ENCODE measurements at regions not wholly inside any gene's neighbourhood (a gene's known extent, or its start where the extent isn't known, plus 50 kb on each side); places are given as distances from the start of the nearest gene placed in this dataset.

DNA sequence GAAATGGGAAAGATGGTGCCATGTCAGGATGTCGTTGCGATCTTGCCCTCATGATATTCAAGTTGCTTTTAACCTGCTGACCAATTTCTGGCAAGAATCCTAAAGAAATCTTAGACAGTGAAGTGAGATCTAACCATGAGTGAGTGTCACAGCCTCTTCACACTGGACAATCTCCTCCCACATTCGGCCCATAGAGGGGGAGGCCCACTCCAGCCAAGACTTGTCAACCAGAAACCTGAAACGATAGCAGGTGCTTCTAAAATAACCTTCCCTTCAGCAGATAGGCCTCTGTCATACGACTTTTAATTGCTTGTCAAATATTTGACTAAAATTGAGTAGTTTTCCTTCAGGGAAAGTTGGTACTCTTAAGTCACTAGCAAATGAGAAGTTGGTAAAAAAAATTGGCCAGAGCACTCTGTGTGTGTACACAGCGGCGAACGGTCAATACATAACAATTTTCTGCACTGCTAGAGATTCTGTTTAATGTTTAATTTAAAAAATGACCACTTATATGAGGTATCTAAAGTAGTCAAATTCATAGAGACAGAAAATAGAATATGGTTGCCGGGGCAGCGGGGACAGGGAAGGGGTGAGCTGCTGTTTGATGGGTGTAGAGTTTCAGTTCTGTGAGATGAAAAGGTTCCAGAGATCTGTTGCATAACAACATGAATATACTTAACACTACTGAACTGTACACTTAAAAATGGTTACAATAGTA, 110.2 kb downstream of the VAPA start:
- H3K4me3 ChIP-seq (ENCODE audit: low read depth, low read length), result no peak overlapping the region
- TF ChIP-seq, protein P1, sequence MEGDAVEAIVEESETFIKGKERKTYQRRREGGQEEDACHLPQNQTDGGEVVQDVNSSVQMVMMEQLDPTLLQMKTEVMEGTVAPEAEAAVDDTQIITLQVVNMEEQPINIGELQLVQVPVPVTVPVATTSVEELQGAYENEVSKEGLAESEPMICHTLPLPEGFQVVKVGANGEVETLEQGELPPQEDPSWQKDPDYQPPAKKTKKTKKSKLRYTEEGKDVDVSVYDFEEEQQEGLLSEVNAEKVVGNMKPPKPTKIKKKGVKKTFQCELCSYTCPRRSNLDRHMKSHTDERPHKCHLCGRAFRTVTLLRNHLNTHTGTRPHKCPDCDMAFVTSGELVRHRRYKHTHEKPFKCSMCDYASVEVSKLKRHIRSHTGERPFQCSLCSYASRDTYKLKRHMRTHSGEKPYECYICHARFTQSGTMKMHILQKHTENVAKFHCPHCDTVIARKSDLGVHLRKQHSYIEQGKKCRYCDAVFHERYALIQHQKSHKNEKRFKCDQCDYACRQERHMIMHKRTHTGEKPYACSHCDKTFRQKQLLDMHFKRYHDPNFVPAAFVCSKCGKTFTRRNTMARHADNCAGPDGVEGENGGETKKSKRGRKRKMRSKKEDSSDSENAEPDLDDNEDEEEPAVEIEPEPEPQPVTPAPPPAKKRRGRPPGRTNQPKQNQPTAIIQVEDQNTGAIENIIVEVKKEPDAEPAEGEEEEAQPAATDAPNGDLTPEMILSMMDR (conservative IDR thresholded peaks at IDR 0.05; ENCODE audit: low read depth, low read length), result no peak
- no peak for DNase-seq (ENCODE audit: low read depth)

DNA sequence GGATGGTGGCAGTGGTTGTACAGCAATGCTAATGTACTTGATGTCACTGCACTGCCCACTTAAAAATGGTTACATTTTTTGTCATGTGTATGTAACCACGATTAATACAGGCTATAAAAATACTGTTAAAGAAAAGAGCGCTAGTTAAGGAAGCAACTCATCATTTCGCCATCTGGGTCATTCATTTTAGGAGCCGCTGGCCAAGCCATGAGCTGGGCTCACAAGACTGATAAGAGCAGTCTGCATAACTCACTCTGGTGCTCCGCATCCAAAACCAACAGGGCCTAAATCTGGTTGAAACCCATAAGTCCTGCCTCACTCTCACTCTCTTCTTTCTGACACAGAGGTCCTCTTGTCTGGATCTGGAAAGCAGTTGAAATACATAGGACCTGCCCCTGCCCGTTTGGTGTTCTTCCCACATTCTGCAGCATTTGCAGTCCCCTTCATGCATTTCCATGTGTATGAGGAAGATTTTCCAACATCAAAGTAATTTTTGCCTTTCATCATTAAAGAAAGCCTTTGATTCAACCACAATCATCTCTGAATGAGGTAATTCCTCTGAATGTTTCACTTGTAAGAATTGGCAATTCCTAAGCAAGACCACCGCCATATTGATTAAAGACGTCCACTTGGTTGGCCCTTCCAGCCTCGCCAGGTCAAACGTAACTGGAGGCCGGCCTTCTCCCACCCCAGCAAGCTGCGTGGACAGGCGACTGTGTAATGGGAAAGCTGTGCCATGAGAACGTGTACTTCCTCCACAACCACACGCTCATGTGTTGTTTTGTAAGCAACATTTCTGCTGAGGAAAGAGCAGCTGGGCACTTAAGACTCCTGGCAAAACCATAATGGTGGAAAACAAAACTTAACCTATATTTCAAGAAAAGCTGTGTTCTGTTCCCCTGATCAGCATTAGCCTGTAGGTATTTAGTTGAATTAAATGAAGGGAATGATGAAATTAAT, 112.2 kb downstream of the VAPA start:
- H3K4me3 ChIP-seq (ENCODE audit: low read depth, low read length), result no peak overlapping the region
- DNase-seq (ENCODE audit: low read depth), result no peak
- TF ChIP-seq, protein P1 (conservative IDR thresholded peaks at IDR 0.05; ENCODE audit: low read depth, low read length), result no peak

DNA sequence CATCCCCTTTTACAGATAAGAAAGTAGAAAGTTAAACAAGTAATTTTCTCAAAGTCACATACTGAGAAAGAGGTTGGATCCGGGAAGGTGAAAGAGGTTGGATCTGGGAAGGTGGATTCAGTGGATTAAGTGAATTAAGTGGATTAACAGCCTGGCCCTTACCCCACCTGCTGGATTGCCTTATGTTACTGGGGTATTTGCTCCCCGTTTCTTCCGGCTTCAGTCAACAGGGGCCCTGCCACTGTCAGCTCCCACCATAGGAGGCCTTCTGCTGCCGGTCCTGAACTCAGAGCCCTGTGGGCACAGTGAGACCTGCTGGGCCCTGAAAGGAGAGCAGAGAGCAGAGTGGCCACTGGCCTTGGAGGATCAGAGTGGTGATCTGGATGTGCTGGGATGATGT, 113.2 kb downstream of the VAPA start:
- no peak overlapping the region for H3K4me3 ChIP-seq (ENCODE audit: low read depth, low read length)
- TF ChIP-seq, protein P1 (conservative IDR thresholded peaks at IDR 0.05; ENCODE audit: low read depth, low read length), result no peak
- no peak for DNase-seq (ENCODE audit: low read depth)

DNA sequence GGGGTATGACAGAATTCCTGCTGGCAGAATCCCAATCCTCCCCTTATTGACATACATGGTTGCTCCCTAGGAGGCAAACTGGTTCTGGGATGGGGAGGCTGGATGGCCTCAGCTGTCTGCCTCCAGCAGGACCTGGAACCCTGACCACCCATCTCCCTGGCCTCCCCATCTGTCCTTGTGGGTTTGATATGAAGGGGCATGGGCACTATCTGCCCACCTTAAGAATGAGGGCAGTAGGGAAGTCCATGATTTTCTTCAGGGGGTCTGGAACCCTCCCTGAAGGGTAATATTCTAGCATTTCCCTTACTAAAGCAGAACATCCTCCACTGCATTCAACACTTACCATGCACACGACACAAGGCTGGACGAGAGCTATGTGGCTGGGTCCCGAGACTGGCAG, 113.6 kb downstream of the VAPA start:
- TF ChIP-seq, protein P1 (conservative IDR thresholded peaks at IDR 0.05; ENCODE audit: low read depth, low read length), result no peak
- no peak overlapping the region for H3K4me3 ChIP-seq (ENCODE audit: low read depth, low read length)
- no peak for DNase-seq (ENCODE audit: low read depth)

DNA sequence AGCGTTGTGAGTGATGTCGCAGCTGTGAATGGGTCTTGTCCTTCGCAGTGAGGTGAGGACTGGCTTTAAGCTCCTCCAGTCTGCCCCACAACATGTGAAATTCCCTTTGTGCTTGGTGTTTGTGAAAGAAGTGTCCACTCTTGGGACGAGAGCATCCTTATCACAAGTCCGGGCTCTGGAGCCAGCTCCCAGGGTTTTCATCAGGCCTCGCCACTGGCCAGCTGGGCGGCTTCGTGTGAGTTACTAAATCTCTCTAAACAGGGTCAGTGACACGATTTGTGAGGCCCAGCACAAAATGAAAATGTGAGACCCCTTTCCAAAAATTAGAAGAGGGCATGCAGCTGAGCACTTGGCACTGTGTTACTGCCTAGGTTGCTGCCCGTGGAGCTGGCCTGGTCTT, 115.9 kb downstream of the VAPA start:
- TF ChIP-seq, protein P1 (conservative IDR thresholded peaks at IDR 0.05; ENCODE audit: low read depth, low read length), result no peak
- DNase-seq (ENCODE audit: low read depth), result no peak
- no peak overlapping the region for H3K4me3 ChIP-seq (ENCODE audit: low read depth, low read length)

DNA sequence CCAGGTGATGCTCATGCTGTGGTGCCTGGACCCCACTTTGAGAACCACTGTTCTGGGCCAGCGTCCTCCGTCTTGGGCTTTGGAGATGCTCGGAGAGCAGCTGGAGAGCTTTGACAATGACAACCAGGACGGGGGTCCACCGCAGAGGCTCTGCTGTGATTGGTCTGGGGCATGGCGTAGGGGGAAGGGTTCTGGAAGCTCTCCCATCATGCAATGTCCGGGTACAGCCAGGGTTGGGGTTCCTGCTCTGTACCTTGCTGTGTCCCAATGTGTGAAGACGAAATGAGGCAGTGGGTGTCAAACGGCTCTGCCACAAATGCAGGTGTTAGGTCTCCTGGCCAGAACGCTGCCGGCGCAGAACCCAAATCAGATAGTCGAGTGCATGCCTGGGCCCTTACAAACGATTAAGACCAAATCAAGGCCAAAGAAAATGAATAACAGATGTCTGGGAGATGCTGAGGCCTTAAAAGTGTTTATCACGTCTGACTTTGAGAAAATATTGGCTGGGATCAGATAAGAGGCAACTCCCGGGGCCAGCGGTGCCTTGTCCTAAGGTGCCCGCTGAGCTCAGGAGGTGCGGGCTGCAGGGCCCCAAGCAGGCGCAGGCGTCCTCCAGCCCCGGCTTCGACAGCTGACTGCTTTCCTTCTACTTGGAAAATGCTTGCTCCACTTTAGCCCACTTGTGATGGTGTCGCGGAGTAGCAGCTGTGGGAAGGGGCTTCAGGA, 117.2 kb downstream of the VAPA start:
- no peak for DNase-seq (ENCODE audit: low read depth)
- TF ChIP-seq, protein P1 (conservative IDR thresholded peaks at IDR 0.05; ENCODE audit: low read depth, low read length), result no peak

More for the DNA sequence above, 117.2 kb downstream of the VAPA start:
- no peak overlapping the region for H3K4me3 ChIP-seq (ENCODE audit: low read depth, low read length)

Data from choroid plexus epithelial cell (primary cell).